H1 (cell line): ENCODE measurements at regions not wholly inside any gene's neighbourhood (a gene's known extent, or its start where the extent isn't known, plus 50 kb on each side); places are given as distances from the start of the nearest gene placed in this dataset.

ENCODE experiments used
- ATF2 ChIP-seq: IDR thresholded peaks from 2 replicates; pipeline ENCODE4 v1.6.1; 2012; ENCODE audit warnings: low read length, inconsistent platforms
- JUN ChIP-seq: IDR thresholded peaks from 2 replicates; pipeline ENCODE4 v1.6.1; 2011; ENCODE audit warnings: low read depth, mild to moderate bottlenecking, improper control_type of control experiment, low read length
- SIRT6 ChIP-seq: IDR thresholded peaks from one replicate; pipeline ENCODE4 v1.7.1; 2012; ENCODE audit warnings: low read length, inconsistent platforms
- TF ChIP-seq, protein P1 (sequence below): IDR thresholded peaks from 2 replicates; pipeline ENCODE4 v1.6.1; 2011; ENCODE audit warnings: low read length, improper control_type of control experiment

DNA sequence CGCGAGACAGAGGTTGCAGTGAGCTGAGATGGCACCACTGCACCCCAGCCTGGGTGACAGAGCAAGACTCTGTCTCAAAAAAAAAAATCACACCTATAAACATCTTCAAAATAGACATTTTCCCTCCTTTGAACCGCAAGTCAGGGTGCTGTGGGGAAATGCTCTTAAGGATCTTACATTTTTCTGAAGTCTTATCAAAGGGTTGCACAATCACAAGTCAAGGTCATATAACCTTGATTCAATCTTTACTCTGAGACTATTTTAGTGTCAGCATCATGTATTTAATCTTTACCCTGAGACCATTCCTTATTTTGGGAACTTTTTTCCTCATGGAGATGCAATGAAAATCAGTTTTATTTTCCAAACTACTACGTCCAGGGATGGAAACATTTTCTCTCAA lies 62.8 kb upstream of the RANBP3L start (continued):
- no peak for TF ChIP-seq ATF2
- TF ChIP-seq SIRT6 = no peak
- TF ChIP-seq, protein P1, sequence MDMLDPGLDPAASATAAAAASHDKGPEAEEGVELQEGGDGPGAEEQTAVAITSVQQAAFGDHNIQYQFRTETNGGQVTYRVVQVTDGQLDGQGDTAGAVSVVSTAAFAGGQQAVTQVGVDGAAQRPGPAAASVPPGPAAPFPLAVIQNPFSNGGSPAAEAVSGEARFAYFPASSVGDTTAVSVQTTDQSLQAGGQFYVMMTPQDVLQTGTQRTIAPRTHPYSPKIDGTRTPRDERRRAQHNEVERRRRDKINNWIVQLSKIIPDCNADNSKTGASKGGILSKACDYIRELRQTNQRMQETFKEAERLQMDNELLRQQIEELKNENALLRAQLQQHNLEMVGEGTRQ = no peak
- no peak for TF ChIP-seq JUN
